Activated CD8-positive, alpha-beta T cell treated with anti-CD3 and anti-CD28 coated beads for 36 hours (primary cell): ENCODE measurements at regions not wholly inside any gene's neighbourhood (a gene's known extent, or its start where the extent isn't known, plus 50 kb on each side); places are given as distances from the start of the nearest gene placed in this dataset.

Experiments used
- ATAC-seq: fragments of 200-7000 bp; cut with Tn5 transposase; one replicate; pipeline ENCODE4 v1.10.0; 2021; ENCODE audit warnings: mild to moderate bottlenecking, moderate library complexity
- CTCF ChIA-PET: fragments of 350-600 bp; sonication (Branson Sonifier 250); formaldehyde crosslinking; loops from one replicate; lab custom pipeline; 2021; ENCODE audit warnings: antibody characterized with exemption; lab: Charles Lee
- POLR2A ChIA-PET: fragments of 350-600 bp; sonication (Branson Sonifier 250); formaldehyde crosslinking; loops from one replicate; lab custom pipeline; 2021; ENCODE audit warnings: antibody characterized with exemption; lab: Charles Lee
- DNase-seq: peaks from one replicate; pipeline ENCODE4 v3.0.0-alpha.2; 2020
- H3K27ac Mint-ChIP-seq: one replicate; pipeline ENCODE4 v1.8.0; 2021; ENCODE audit warnings: mild to moderate bottlenecking, mixed read lengths
- H3K27me3 Mint-ChIP-seq: one replicate; pipeline ENCODE4 v1.8.0; 2021; ENCODE audit warnings: mixed read lengths
- H3K36me3 Mint-ChIP-seq: one replicate; pipeline ENCODE4 v1.8.0; 2021; ENCODE audit warnings: low read depth, mixed read lengths
- H3K4me1 Mint-ChIP-seq: one replicate; pipeline ENCODE4 v1.8.0; 2021; ENCODE audit warnings: low read depth, mixed read lengths
- H3K4me3 Mint-ChIP-seq: one replicate; pipeline ENCODE4 v1.8.0; 2021; ENCODE audit warnings: mild to moderate bottlenecking, moderate library complexity, mixed read lengths
- H3K9me3 Mint-ChIP-seq: one replicate; pipeline ENCODE4 v1.8.0; 2021; ENCODE audit warnings: mixed read lengths
- intact Hi-C: fragments of 100-400 bp; cut with micrococcal nuclease; formaldehyde crosslinking; loops from one replicate; pipeline ENCODE4 v1.10.0; 2022
- TF ChIP-seq, protein P1 (sequence below): fragments of 200-600 bp; IDR thresholded peaks from one replicate; pipeline ENCODE4 v1.8.0; 2022; ENCODE audit warnings: antibody characterized with exemption, mild to moderate bottlenecking

DNA sequence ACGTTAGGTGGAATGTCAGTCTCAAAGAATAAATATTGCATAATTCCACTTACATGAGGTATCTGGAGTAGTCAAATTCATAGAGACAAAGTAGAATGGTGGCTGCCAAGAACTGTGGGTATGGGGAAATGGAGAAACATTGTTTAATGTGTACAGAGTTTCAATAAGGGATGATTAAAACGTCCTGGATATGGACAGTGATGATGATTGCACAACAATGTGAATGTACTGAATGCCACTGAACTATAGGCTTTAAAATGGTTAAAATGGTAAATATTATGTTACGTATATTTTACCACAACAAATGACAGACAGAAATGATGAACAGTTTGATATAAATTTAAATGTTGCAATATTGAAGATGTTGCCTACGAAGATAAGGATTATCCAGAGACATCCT is 602.0 kb upstream of the PKDCC start:
- ChIA-PET CTCF (no interaction called here), POLR2A (no interaction called here)
- H3K27me3 Mint-ChIP-seq, result no peaks in the 10 kb centered on the region
- H3K27ac Mint-ChIP-seq, result no peak overlapping the region
- TF ChIP-seq, protein P1, sequence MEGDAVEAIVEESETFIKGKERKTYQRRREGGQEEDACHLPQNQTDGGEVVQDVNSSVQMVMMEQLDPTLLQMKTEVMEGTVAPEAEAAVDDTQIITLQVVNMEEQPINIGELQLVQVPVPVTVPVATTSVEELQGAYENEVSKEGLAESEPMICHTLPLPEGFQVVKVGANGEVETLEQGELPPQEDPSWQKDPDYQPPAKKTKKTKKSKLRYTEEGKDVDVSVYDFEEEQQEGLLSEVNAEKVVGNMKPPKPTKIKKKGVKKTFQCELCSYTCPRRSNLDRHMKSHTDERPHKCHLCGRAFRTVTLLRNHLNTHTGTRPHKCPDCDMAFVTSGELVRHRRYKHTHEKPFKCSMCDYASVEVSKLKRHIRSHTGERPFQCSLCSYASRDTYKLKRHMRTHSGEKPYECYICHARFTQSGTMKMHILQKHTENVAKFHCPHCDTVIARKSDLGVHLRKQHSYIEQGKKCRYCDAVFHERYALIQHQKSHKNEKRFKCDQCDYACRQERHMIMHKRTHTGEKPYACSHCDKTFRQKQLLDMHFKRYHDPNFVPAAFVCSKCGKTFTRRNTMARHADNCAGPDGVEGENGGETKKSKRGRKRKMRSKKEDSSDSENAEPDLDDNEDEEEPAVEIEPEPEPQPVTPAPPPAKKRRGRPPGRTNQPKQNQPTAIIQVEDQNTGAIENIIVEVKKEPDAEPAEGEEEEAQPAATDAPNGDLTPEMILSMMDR, result no peak
- no peaks in the 10 kb centered on the region for H3K4me1 Mint-ChIP-seq
- H3K36me3 Mint-ChIP-seq, result no peaks in the 10 kb centered on the region
- no peak for ATAC-seq
- intact Hi-C loops, result no loop called here
- H3K9me3 Mint-ChIP-seq, result no peaks in the 10 kb centered on the region
- no peak for DNase-seq
- H3K4me3 Mint-ChIP-seq, result no peak overlapping the region

- DNase-seq, result no peak
- Mint-ChIP-seq H3K36me3 (no peaks in the 10 kb centered on the region), H3K4me3 (no peak overlapping the region), H3K4me1 (no peaks in the 10 kb centered on the region), H3K27ac (no peak overlapping the region), H3K9me3 (no peaks in the 10 kb centered on the region), H3K27me3 (no peaks in the 10 kb centered on the region)
- no peak for ATAC-seq
- POLR2A ChIA-PET, result no interaction called here
- intact Hi-C loops, result no loop called here
- TF ChIP-seq, protein P1, result no peak
- CTCF ChIA-PET, result no interaction called here
Observed at GRCh38 chr2:41446266-41446665, 601.6 kb upstream of the PKDCC start.

DNA sequence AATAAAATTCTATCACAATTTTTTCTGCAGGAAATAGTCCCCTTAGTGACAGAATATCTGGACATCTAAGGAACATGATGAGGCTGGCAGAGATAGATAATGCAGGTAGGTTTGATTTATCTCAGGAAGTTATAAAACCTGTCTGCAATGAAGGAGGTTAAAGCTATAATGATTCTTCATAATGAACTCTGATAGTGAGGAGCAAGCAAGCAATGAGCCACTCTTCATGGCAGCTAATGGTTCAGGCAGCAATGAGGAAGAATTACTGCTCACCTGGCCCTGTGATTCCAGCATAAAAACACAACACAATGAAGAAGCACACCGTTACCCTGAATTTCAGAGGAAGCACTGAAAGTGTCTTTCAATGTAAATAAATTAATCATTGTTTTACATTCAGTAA is 599.6 kb upstream of the PKDCC start:
- Mint-ChIP-seq H3K9me3 (no peaks in the 10 kb centered on the region), H3K4me1 (no peaks in the 10 kb centered on the region), H3K27me3 (no peaks in the 10 kb centered on the region), H3K36me3 (no peaks in the 10 kb centered on the region), H3K4me3 (no peak overlapping the region), H3K27ac (no peak overlapping the region)
- ChIA-PET POLR2A (no interaction called here), CTCF (no interaction called here)
- DNase-seq (no peak), ATAC-seq (no peak)
- intact Hi-C loops, result no loop called here
- TF ChIP-seq, protein P1, result no peak

GRCh38 chr2:41457026-41457425 is 590.8 kb upstream of the PKDCC start:
- POLR2A ChIA-PET, result no interaction called here
- TF ChIP-seq, protein P1, result no peak
- ATAC-seq (no peak), DNase-seq (no peak)
- Mint-ChIP-seq H3K27me3 (no peaks in the 10 kb centered on the region), H3K36me3 (no peaks in the 10 kb centered on the region), H3K4me3 (no peak overlapping the region), H3K27ac (no peak overlapping the region), H3K9me3 (no peaks in the 10 kb centered on the region), H3K4me1 (no peaks in the 10 kb centered on the region)
- intact Hi-C loops, result no loop called here
- CTCF ChIA-PET, result no interaction called here

- no peaks in the 10 kb centered on the region for H3K36me3 Mint-ChIP-seq
- no peaks in the 10 kb centered on the region for H3K4me1 Mint-ChIP-seq
- POLR2A ChIA-PET, result no interaction called here
- no peak for ATAC-seq
- H3K9me3 Mint-ChIP-seq, result no peaks in the 10 kb centered on the region
- H3K4me3 Mint-ChIP-seq, result no peak overlapping the region
- intact Hi-C loops, result no loop called here
- H3K27me3 Mint-ChIP-seq, result no peaks in the 10 kb centered on the region
- H3K27ac Mint-ChIP-seq, result no peak overlapping the region
- DNase-seq, result no peak
- CTCF ChIA-PET, result no interaction called here
- TF ChIP-seq, protein P1, result no peak
Observed at GRCh38 chr2:41460661-41461060, 587.2 kb upstream of the PKDCC start.
